ENCODE measurements at regions not wholly inside any gene's neighbourhood (a gene's known extent, or its start where the extent isn't known, plus 50 kb on each side); places are given as distances from the start of the nearest gene placed in this dataset.

- no peak for DNase-seq
Observed at GRCh38 chr6:148128014-148128730, 214.5 kb upstream of the SASH1 start.

GRCh38 chr6:148134592-148134991, 208.0 kb upstream of the SASH1 start:
- no peak for DNase-seq

GRCh38 chr6:148136586-148136985, 206.1 kb upstream of the SASH1 start:
- no peak for DNase-seq

GRCh38 chr6:148137652-148138051, 205.0 kb upstream of the SASH1 start:
- no peak for DNase-seq

- DNase-seq: no peak
Observed at GRCh38 chr6:148138573-148138972, 204.1 kb upstream of the SASH1 start.

GRCh38 chr6:148140772-148141557, 201.7 kb upstream of the SASH1 start:
- DNase-seq: no peak

- DNase-seq: no peak
Observed at GRCh38 chr6:148142821-148143220, 199.8 kb upstream of the SASH1 start.

- no peak for DNase-seq
Observed at GRCh38 chr6:148143771-148144170, 198.9 kb upstream of the SASH1 start.

GRCh38 chr6:148144917-148145521, 197.6 kb upstream of the SASH1 start:
- no peak for DNase-seq

GRCh38 chr6:148146717-148147462, 195.7 kb upstream of the SASH1 start:
- DNase-seq: peak; percentile 24

GRCh38 chr6:148147463-148147830, 195.2 kb upstream of the SASH1 start:
- no peak for DNase-seq

GRCh38 chr6:148151896-148152643, 190.6 kb upstream of the SASH1 start:
- no peak for DNase-seq

- no peak for DNase-seq
Observed at GRCh38 chr6:148154668-148155067, 188.0 kb upstream of the SASH1 start.

GRCh38 chr6:148155293-148155692, 187.3 kb upstream of the SASH1 start:
- DNase-seq: no peak

GRCh38 chr6:148157841-148158240, 184.8 kb upstream of the SASH1 start:
- DNase-seq: no peak

GRCh38 chr6:148164645-148165044, 178.0 kb upstream of the SASH1 start:
- no peak for DNase-seq

GRCh38 chr6:148166339-148166968, 176.2 kb upstream of the SASH1 start:
- no peak for DNase-seq

- DNase-seq: no peak
Observed at GRCh38 chr6:148169706-148170105, 172.9 kb upstream of the SASH1 start.

GRCh38 chr6:148170286-148170685, 172.4 kb upstream of the SASH1 start:
- no peak for DNase-seq

- no peak for DNase-seq
Observed at GRCh38 chr6:148173548-148173947, 169.1 kb upstream of the SASH1 start.

- no peak for DNase-seq
Observed at GRCh38 chr6:148175550-148176188, 167.0 kb upstream of the SASH1 start.

Measured in CD4-positive, alpha-beta T cell treated with Interleukin-15 for 1 hour (primary cell).